ENCODE measurements at regions not wholly inside any gene's neighbourhood (a gene's known extent, or its start where the extent isn't known, plus 50 kb on each side); places are given as distances from the start of the nearest gene placed in this dataset.
A peak's percentile ranks its signal among the peaks of the same experiment; 100 is the strongest.

DNA sequence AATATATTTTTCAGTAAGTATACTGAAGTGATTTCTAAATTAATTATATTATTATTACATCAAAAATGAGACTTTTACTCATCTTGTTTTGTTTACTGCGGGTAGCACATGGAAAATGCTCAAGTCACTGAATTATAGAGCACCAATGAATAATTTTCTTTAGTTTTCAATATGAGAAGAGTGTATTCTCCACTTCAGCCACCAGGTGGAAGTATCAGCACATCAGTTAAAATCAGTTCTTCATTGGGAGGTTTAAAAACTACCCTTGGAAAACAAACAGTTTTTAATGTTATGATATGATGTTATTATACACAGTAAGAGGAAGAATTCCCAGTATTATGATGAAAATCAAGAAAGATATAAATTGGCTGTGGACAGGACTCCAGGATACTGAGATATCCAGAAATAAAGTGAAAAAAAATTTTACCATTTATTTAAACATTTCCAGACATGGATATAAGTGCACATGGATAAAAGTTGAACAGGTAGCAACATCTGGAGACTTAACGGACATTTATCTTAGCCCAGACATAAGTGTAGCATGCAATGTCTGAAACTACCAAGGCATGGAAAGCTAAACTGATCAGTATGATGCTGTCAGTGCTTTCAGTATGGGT, 467.3 kb downstream of the KCNJ2 start:
- no peak for DNase-seq (ENCODE audit: low read depth, low spot score)

DNA sequence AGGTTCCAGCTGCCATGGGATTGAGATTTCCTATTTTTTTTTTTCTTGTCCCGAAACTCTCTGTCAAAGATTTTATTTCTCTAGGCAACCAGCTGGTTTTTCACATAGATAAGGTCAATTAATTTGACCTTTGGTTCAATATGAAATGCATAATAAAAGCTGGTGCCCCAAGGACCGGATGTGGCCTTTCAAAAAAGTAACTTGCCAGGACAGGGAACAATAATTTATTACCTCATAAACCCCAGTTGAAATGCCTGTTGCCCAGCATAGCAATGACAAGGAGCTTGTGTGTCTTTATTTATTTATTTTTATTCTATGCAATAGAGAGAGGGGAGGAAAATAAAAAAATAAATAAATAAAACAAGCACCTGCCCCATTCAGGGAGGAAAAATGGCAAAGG, 472.7 kb downstream of the KCNJ2 start:
- no peak for DNase-seq (ENCODE audit: low read depth, low spot score)

DNA sequence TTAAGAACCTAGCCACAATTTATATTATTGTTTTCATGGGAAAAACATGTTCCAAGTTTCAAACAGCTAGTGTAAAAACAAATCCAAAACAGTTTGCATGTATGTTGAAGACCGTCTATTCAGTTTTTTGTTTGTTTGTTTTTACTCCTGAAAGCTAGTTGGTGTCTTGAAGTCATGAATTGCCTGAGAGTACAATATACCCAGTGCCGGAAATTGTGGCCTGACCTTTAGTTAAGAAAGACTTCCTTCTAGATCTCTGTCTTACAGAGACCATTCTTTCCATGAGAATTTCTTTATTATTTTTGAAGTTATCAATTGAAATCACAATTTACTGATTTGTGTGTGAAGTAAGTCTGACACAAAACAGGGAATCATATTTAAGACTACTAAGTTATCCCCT, 474.8 kb downstream of the KCNJ2 start:
- DNase-seq (ENCODE audit: low read depth, low spot score) = no peak

DNA sequence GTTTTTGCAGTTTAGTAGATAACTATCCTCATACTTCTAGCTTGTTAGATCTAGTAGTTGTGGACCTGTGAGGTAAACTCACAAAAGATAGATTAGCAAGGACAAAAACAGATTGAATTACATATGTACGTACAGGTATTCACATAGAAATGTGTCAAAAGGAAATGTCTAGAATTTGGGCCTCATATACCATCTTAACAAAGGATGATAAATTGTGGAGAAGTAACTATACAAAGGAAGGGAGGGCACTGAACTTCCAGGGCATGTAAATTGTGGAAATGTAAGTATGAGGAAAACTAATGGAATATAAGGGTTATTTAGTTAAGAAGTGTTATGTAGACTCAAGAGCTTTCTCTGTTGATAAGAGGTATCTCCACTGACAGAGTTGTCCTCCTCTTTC, 477.3 kb downstream of the KCNJ2 start:
- DNase-seq (ENCODE audit: low read depth, low spot score) = no peak

DNA sequence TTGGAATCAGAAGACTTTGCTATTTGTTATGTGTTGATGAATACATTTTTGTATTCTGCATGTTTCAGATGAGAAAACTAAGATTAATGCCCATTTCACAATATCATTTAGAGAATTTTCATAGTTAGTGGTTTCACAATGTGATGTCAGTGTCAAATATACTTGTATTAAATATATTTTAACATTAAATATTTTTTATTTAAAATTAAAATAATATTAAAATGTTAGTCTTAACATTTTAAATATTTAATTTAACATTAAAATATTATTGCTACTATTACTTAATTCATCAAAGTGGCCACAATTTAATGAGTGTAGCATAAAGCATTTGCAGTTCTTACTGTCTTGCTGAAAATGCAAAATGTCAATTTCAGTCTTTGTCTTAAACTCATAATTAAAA, 478.8 kb downstream of the KCNJ2 start:
- DNase-seq (ENCODE audit: low read depth, low spot score) = no peak

DNA sequence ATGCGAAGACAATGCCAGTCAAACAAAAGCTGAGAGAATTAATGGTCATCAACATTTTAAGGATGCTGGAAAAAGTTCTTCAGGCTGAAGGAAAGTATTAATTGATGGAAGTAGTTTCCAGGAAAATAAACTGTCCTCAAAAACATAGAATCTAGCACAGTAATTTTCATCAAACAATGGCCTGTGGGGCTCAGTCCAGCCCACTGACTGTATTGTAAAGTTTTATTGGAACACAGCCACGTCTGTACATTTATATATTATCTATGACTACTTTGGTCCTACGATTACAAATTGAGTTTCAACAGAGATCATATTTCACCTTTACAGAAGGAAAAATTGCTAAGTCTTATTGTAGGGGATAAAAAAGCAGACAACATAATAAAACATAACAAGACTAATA, 484.5 kb downstream of the KCNJ2 start:
- DNase-seq (ENCODE audit: low read depth, low spot score) = no peak

DNA sequence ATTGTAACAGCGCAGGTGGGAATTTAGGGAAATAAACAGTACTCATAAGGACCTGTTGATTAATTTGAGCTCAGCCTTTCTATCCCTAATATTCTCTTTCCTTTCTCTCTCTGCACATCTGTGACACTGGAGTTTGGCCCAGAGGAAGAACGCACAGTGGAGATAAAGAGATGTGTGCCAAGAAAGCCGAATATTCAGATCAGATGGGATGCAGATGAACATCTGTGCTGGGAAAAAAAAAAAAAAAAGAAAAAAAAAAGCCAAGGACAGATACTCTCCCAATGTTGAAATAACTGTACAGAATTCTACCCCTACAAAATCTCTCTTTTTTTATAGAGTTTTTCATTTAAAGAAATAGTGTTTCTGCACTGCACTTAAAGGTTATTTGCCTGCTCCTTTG, 485.4 kb downstream of the KCNJ2 start:
- no peak for DNase-seq (ENCODE audit: low read depth, low spot score)

DNA sequence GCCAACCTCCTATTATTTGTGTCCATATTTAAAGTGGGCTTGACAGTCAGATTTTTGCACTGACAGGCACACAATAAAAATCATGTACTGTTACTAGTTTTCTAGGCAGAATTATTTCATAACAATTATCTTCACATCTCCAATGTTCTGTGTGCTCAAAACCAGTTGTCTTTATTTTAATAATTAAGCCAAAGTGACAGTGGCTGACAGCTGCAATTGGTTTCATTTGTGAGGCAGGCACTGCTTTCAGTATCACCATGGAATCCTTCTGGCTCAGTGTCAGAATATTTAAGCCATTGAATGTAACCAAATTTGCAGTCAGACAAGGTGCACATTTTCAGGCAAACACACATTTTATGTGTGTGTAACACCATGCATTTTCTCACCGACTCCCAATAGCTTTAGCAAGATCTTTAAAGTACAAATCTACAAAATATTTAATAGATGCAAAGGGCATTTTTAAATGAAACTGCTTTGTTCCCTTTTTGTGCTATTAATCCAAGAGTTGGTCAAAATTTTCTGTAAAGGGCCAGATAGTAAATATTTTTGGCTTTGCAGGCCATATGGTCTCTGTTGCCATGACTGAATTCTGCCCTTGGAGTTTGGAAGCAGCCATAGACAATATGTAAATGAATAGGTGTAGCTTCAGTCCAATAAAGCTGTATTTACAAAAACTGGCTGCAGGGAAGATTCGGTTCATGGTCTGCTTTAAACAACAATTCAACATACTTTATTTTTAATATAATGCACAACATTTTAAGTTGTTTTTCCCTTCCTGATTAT, 486.0 kb downstream of the KCNJ2 start:
- no peak for DNase-seq (ENCODE audit: low read depth, low spot score)

DNA sequence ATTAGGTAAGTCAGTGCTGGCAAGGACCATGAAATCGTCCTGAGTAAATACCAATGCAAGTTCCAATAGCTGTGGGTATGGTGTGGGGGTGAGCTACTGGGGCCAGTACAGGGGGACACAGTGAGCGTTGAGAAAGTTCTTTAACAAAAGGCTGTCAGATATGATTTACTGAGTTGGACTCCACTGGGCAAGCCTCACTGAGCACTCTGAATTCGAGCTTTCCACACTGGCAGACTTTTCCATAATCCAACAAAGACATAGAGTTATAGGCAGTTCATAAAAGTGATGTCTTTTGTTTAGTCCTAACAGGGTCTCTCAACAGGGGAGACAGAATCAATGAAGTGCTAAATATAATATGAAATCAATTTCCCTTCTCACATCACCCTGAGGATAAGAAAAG, 489.0 kb downstream of the KCNJ2 start:
- DNase-seq (ENCODE audit: low read depth, low spot score) = no peak

DNA sequence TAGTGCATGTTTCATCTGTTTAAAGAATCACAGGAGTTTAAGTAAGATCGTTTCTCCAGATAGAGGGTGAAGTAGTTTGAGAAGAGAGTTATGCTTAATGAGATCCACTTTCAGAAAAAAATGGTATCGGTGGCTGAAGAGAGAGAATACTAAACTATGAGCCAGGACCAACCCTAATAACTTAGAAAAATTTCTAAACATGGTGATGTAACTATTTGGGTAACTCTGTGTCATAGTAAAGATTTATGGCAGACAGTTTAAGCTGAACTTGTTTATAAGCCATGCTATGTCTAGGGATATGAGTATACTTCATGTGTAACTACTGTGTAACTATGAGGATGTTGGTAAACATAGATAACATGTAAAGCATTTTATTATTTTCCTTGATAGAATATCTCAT, 489.5 kb downstream of the KCNJ2 start:
- DNase-seq (ENCODE audit: low read depth, low spot score) = no peak

DNA sequence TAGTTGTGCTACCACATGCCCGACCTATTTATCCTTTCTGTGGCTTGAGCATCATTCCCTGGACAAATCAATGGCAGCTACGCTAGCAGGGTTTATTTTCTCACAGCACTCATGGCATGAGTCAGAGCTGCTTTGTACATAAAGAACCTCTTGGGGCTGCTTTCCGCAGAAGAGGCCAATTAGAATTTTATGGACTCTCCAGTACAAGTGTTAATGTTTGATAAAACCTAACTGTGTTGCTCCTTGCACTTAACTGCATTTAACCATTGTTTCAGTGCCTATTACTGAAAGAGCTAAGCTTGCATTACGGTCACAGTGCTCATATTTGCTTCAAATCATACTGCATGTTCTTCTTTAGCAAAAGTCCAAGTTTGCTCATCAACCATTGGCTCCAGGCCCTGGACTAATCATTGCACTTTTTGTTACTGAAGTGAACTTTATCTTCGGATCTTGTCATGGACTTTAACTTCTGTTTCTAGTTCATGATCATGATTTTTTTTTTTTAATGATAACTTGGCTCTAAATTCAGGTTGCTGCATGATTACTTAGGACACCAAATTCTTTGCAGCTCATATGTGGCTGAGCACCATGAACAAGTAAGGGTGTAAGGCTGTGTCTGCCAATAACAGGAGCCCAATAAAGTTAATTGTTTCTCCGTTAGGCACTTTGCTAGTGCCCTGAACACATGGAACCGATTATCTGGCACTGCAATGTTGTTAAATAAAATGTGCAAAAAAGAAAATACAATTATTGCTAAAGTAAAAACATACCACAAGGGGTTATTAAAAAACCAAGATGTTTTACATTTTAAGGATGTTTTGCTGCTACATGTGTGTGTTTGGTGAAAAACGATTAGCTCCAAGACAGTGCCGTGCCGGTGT, 492.2 kb downstream of the KCNJ2 start:
- no peak for DNase-seq (ENCODE audit: low read depth, low spot score)

DNA sequence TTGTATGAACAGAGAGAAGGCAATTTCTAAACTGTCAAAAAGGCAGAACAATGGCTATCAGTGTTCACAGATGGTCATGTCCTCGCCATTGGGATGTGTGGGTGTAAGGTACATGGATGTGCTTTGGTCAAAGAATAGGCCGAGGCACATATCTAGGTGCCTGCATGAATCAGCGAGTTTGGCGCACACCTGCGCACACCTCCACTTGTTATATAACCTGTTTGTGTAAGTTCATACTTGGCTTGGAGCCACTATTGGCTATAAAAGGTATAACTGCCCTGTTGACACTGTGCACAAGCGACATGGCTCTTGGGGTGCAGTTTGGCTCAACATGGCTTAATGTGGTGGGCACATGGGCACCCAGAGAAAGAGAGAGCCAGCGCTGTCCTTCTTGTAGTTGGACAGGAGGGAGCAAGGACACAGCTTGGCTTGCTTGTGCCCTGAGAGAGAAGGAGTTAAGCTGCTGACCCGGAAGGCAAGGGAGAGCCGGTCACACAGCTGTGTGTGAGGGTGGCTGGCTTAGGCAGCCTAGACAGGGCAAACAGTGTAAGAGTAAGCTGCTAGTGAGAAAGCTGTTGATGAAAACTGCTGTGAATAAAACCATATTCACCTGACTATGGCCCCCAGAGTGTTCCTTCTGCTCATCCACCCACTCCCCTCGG, 499.1 kb downstream of the KCNJ2 start:
- DNase-seq (ENCODE audit: low read depth, low spot score) = no peak

DNA sequence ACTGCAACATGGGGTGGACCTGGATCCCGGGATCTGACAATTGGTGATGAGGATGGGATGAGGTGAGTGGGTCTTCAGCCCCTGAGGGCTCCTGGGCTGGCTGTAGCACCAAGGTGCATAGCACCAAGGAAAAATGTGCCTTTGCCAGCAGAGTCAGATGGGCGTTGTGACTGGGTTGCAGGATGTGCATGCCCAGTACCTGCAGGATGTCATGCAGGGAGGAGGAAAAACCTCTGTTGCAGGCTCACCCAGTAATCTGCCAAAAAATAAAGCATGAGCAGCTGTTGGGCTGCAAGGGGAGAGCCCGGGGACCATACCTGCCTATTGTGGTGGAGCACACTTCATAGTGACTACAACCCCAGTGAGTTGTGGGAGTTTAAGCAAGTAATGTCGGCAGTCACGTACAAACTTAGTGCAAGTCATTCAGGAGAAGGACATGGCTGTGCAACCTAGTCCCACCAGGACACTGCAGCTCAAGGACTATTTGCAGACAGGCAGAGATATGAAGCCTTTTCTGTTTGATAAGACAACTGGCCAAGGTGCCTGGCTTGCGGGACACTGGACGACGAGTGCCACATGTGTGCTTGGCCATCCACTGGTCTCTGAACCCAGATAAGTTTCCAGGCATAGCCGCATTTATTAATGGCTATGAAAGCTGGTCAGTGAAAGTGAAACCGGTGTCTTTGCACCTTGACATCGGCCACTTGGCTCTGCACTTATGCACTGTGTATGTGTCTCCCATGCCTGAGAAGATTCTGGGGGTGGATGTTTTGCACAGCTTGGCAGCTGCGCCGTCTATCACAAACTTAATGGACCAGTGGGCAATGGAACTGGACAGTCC, 499.8 kb downstream of the KCNJ2 start:
- no peak for DNase-seq (ENCODE audit: low read depth, low spot score)

DNA sequence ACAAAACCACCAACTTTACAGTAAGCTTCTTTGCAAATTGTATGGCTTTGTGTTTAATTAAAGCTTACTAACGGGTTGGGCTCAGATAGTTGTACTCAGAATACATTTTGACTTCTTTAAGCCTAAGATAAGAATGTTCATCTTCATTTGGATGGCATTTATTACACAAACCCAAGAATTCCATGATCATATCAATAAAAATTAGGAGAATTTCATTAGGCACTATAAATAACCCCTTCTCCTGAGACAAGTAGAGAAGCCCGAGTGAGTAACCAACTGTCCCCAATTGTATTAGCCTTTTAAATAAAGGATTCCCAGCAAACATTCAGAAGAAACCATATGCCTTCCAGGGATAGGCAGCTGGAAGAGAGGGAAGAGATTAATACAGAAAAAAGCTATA, 504.7 kb downstream of the KCNJ2 start:
- no peak for DNase-seq (ENCODE audit: low read depth, low spot score)

DNA sequence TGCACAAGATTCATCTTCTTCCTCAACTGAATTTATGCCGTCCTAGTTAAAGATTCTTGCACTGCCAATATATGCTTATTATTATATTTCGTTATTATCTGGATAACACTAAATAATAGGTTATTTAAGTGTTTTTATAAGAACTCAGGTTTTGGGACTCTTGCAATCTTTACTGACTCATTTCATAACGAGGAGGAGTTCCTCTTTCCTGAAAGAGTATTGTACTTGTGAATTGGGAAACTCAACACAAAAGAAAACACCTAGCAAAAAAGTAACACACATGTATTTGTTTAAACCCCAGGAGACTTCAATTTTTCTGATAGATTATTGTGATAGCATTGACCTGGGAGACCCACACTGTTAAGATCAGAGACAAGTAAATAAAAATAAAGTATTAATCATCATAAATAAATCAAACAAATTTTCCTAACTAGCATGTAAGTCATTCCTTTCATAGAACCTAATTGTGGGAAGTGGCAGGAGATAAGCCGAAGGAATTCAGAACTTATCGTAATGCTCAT, 505.8 kb downstream of the KCNJ2 start:
- no peak for DNase-seq (ENCODE audit: low read depth, low spot score)

DNA sequence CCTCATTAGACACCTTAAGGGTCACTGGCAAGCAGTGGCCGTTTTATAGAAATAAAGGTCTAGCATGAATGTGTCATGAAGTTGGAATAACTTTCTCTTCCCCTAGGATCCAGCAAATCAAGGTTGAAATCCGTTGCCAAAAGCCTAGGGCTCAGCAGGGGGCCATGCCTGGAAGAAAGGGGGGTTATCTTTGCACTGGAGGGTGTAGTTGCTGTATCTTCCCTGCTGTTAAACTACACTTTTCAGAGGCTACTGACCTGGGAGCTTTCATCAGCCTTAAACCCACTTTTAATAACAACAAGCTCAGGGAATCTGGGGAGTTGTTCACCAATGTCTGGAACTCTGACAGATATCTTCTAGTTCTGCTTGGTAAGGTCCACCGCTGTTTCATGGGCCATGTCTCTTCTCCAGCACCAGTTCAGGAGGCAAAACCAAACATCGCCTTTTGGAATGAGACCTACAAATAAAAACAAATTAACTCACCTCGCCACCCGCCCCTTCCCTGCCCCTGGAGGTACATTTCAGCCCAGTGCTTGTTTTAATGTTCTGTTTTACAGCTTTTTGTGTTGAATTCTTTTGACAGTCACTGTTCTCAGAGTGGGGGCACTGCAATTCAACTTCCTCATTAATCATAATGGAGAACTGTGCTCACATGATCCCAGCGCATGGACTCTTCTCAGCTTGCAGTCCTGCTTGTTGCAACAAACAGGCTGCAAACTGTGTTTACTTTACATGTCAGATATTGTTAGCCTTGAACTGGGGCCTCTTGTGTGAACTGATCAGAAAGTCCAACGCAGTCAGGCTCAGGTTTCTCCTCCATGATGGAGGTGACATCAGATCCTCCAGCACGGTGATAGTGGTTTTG, 508.7 kb downstream of the KCNJ2 start:
- DNase-seq (ENCODE audit: low read depth, low spot score) = peak; percentile 15

DNA sequence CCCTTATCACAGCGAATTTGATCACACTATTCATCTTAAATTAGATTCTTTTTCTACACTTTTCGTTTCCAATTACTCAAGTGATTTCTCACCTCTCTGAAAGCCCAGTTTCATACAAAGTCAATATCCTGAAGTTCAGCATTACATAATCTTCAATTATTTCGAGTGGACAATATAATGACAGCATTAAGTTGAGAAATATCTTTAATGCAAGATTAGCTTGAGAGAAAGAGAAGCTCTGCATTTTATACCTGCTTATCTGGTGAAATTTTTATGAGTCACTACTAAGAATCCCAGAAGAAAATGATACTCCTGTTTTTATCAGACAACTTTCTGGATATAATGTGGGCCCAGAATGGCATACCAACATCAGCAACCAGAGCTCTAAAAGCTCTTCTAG, 509.6 kb downstream of the KCNJ2 start:
- DNase-seq (ENCODE audit: low read depth, low spot score) = no peak

DNA sequence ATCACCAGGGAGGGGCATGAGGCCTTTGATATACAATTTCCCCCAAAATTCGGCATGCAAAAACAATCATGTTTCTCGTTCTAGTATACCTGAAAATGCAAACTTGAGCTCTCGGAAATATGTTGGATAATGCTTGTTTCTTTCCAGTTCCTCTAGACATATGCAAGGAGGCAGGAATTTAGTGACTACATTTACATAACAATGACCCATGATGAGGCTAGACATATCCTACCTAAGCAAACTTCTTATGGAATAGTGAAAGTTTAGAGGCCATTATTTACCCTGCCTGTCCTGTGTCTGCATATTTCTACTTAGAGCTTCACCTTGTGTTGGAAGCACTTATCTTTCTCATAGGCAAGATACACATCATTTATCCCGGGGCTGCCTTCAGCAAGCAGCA, 514.6 kb downstream of the KCNJ2 start:
- DNase-seq (ENCODE audit: low read depth, low spot score) = no peak

DNA sequence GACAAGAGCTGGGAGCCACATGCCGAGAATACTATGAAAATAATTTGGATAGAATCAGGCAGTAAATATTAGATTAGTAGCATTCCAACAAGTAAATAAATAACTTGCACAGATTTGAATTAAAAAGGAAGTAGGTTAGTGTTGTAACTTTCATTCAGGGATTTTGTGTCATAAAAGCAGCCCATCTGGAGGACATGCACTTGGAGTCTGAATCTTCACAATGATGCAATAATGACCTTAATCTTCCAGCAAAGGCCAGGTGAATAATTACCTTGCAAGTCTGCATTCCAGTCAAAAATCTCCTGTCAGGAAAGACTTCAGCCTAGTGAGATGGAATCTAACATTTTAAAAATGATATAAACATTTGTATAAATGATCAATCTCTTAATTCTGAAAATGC, 518.1 kb downstream of the KCNJ2 start:
- DNase-seq (ENCODE audit: low read depth, low spot score) = no peak

DNA sequence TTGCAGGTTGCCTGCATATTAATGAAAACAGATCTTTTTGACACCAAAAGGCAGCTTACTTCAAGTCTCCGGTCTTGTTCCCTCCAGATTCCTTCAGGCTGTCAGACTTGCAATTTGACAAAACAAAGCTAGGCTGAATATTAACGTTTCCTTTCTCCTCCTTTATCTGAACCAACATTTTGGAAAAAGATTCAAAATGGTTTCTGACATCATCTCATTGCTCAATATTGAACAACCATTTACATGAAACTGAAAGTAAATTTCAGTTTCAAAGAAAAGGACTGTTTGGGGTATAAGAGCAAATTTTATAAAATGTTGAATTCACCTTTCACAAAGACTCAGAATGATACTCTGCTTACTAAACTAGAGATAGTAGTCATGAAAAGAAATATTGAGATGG, 521.8 kb downstream of the KCNJ2 start:
- no peak for DNase-seq (ENCODE audit: low read depth, low spot score)
